ENCODE measurements at regions not wholly inside any gene's neighbourhood (a gene's known extent, or its start where the extent isn't known, plus 50 kb on each side); places are given as distances from the start of the nearest gene placed in this dataset.

DNA sequence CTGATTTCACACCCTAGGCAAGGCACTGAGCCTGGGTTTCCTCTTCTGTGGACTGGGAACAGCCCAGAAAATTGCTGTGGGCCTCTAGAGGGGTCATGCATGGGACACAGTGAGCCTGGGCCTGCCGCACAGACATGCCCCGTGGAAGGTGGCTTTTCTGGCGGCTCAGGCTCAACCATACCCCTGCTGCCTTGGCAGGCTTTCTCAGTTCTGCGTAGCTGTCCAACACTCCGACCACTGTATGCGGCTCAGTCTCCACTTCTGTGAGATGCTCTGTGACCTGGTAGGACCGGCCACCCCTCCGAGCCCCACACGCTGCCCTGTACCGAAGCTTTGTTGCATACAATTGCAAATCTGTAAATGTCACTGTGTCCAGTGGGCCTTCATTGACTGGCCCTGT, 126.3 kb downstream of the UQCRFS1 start:
- DNase-seq (ENCODE audit: low spot score in 2 of 2), result no peak
- Mint-ChIP-seq H3K27me3 (no peaks in the 10 kb centered on the region), H3K4me1 (no peaks in the 10 kb centered on the region), H3K27ac (no peak overlapping the region), H3K9me3 (peaks cover 8% of the 10 kb centered on the region), H3K36me3 (peaks cover 2% of the 10 kb centered on the region), H3K4me3 (no peak overlapping the region)
- no peak for ATAC-seq (ENCODE audit: low read depth)

- no peaks in the 10 kb centered on the region for H3K4me1 Mint-ChIP-seq
- H3K4me3 Mint-ChIP-seq, result no peak overlapping the region
- DNase-seq (ENCODE audit: low spot score in 2 of 2), result no peak
- no peaks in the 10 kb centered on the region for H3K27me3 Mint-ChIP-seq
- no peak overlapping the region for H3K27ac Mint-ChIP-seq
- no peak for ATAC-seq (ENCODE audit: low read depth)
- H3K9me3 Mint-ChIP-seq, result peaks cover 8% of the 10 kb centered on the region
- H3K36me3 Mint-ChIP-seq, result peaks cover 2% of the 10 kb centered on the region
These were observed 126.8 kb downstream of the UQCRFS1 start for GRCh38 chr19:29086182-29086581.

GRCh38 chr19:29085630-29086029, 127.3 kb downstream of the UQCRFS1 start:
- H3K4me1 Mint-ChIP-seq, result no peaks in the 10 kb centered on the region
- ATAC-seq (ENCODE audit: low read depth), result no peak
- H3K4me3 Mint-ChIP-seq, result no peak overlapping the region
- peaks cover 8% of the 10 kb centered on the region for H3K9me3 Mint-ChIP-seq
- H3K27me3 Mint-ChIP-seq, result no peaks in the 10 kb centered on the region
- H3K27ac Mint-ChIP-seq, result no peak overlapping the region
- DNase-seq (ENCODE audit: low spot score in 2 of 2), result no peak
- peaks cover 2% of the 10 kb centered on the region for H3K36me3 Mint-ChIP-seq

DNA sequence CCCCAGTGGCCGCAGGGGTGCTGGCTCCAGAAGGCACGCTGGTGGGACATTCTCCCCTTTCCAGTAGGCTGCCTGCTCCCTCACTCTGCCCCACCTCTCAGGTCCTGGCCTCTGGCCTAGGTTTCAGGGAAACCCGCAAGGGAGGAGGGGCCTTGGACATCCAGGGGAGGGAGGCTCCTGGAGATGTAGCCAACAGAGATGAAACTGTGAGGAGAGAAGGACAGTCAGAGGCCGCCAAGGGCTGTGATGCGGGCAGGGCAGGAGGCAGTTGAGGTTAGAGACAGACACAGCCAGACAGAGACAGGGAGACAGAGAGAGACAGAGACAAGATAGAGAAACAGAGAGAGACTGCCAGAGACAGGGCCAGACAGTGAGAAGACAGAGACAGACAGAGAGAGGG, 127.7 kb downstream of the UQCRFS1 start:
- ATAC-seq (ENCODE audit: low read depth) (no peak), DNase-seq (ENCODE audit: low spot score in 2 of 2) (no peak)
- peaks cover 8% of the 10 kb centered on the region for H3K9me3 Mint-ChIP-seq
- peaks cover 2% of the 10 kb centered on the region for H3K36me3 Mint-ChIP-seq
- H3K27ac Mint-ChIP-seq, result no peak overlapping the region
- no peaks in the 10 kb centered on the region for H3K4me1 Mint-ChIP-seq
- no peaks in the 10 kb centered on the region for H3K27me3 Mint-ChIP-seq
- H3K4me3 Mint-ChIP-seq, result no peak overlapping the region

GRCh38 chr19:29084266-29084665, 128.7 kb downstream of the UQCRFS1 start:
- peaks cover 2% of the 10 kb centered on the region for H3K36me3 Mint-ChIP-seq
- no peaks in the 10 kb centered on the region for H3K27me3 Mint-ChIP-seq
- no peak overlapping the region for H3K27ac Mint-ChIP-seq
- peaks cover 8% of the 10 kb centered on the region for H3K9me3 Mint-ChIP-seq
- no peaks in the 10 kb centered on the region for H3K4me1 Mint-ChIP-seq
- no peak for DNase-seq (ENCODE audit: low spot score in 2 of 2)
- no peak for ATAC-seq (ENCODE audit: low read depth)
- no peak overlapping the region for H3K4me3 Mint-ChIP-seq

- no peaks in the 10 kb centered on the region for H3K27me3 Mint-ChIP-seq
- peaks cover 2% of the 10 kb centered on the region for H3K36me3 Mint-ChIP-seq
- H3K9me3 Mint-ChIP-seq, result peaks cover 8% of the 10 kb centered on the region
- no peak for ATAC-seq (ENCODE audit: low read depth)
- no peaks in the 10 kb centered on the region for H3K4me1 Mint-ChIP-seq
- DNase-seq (ENCODE audit: low spot score in 2 of 2), result no peak
- no peak overlapping the region for H3K27ac Mint-ChIP-seq
- H3K4me3 Mint-ChIP-seq, result no peak overlapping the region
These were observed 129.1 kb downstream of the UQCRFS1 start for GRCh38 chr19:29083863-29084262.

- Mint-ChIP-seq H3K4me1 (no peaks in the 10 kb centered on the region), H3K27ac (no peak overlapping the region), H3K4me3 (no peak overlapping the region), H3K36me3 (no peaks in the 10 kb centered on the region), H3K9me3 (no peaks in the 10 kb centered on the region), H3K27me3 (no peaks in the 10 kb centered on the region)
- ATAC-seq (ENCODE audit: low read depth) (no peak), DNase-seq (ENCODE audit: low spot score in 2 of 2) (no peak)
These were observed 133.5 kb downstream of the UQCRFS1 start for GRCh38 chr19:29079356-29080032.

- H3K4me1 Mint-ChIP-seq, result no peaks in the 10 kb centered on the region
- H3K36me3 Mint-ChIP-seq, result no peaks in the 10 kb centered on the region
- no peaks in the 10 kb centered on the region for H3K9me3 Mint-ChIP-seq
- no peak for ATAC-seq (ENCODE audit: low read depth)
- H3K27ac Mint-ChIP-seq, result no peak overlapping the region
- H3K4me3 Mint-ChIP-seq, result no peak overlapping the region
- no peaks in the 10 kb centered on the region for H3K27me3 Mint-ChIP-seq
- DNase-seq (ENCODE audit: low spot score in 2 of 2), result no peak
These were observed 136.0 kb downstream of the UQCRFS1 start for GRCh38 chr19:29076963-29077362.

DNA sequence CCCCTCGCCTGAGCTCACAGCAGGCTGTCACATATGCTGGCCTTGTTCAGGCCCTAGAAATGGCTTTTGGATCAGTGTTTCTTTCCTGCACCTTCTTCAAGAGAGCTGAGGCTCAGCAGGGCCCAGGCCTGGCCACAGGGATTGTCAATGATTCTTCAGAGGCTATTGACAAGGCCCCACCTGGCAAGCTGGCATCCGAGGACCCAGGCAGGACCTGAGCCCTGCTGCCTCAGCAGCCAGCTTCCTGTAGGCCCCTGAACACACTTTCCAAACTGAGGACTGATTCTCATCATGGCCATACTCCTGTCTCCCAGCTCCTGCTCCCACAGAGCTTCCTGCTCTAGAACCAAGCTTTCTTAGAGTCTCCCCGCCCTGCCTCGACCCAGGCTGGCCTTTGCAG, 136.8 kb downstream of the UQCRFS1 start:
- DNase-seq (ENCODE audit: low spot score in 2 of 2), result no peak
- H3K4me1 Mint-ChIP-seq, result no peaks in the 10 kb centered on the region
- no peak overlapping the region for H3K27ac Mint-ChIP-seq
- H3K27me3 Mint-ChIP-seq, result no peaks in the 10 kb centered on the region
- no peaks in the 10 kb centered on the region for H3K9me3 Mint-ChIP-seq
- H3K4me3 Mint-ChIP-seq, result no peak overlapping the region
- H3K36me3 Mint-ChIP-seq, result no peaks in the 10 kb centered on the region
- no peak for ATAC-seq (ENCODE audit: low read depth)

DNA sequence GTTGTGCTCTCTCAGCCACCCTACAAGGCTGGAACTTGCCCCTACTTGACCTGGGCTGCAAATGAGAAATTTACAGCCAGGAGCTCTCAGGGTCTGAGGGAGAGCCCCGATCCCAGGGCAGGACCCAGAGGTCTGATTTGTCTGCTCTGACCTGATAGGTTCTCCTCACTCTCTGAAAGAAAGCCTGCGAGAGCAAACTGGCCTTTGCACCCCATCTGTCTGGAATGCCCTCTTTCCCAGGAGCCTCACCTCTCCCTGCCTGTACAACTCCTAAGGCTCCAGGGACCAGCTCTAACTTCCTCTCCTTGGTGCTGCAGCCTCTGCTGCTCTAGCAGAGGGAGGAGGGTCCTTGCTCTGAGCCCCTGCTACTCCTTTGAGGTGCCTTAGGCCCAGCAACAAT, 137.8 kb downstream of the UQCRFS1 start:
- Mint-ChIP-seq H3K4me3 (no peak overlapping the region), H3K36me3 (no peaks in the 10 kb centered on the region), H3K4me1 (no peaks in the 10 kb centered on the region), H3K27me3 (no peaks in the 10 kb centered on the region), H3K9me3 (no peaks in the 10 kb centered on the region), H3K27ac (no peak overlapping the region)
- DNase-seq (ENCODE audit: low spot score in 2 of 2), result no peak
- ATAC-seq (ENCODE audit: low read depth), result no peak

DNA sequence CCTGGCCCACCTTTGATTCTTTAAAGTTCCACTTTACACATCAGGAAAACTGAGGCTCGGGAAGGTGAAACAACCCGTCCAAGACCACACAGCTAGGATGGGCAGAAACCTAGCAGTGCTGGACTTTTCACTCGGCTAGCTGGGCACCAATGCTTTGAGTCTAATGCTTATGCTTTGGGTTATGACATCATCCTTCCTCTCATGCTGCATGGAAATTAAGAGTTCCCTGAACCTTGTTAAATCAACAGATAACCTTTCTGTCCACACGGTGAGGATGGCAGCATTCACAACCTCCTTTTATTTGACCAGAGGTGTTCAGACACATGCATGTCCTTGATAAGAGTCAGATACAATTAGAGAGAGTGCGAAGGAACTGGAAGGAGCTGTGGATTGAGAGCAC, 138.4 kb downstream of the UQCRFS1 start:
- H3K27ac Mint-ChIP-seq, result no peak overlapping the region
- no peaks in the 10 kb centered on the region for H3K9me3 Mint-ChIP-seq
- DNase-seq (ENCODE audit: low spot score in 2 of 2) (no peak), ATAC-seq (ENCODE audit: low read depth) (no peak)
- H3K36me3 Mint-ChIP-seq, result no peaks in the 10 kb centered on the region
- H3K4me3 Mint-ChIP-seq, result no peak overlapping the region
- no peaks in the 10 kb centered on the region for H3K4me1 Mint-ChIP-seq
- H3K27me3 Mint-ChIP-seq, result no peaks in the 10 kb centered on the region

DNA sequence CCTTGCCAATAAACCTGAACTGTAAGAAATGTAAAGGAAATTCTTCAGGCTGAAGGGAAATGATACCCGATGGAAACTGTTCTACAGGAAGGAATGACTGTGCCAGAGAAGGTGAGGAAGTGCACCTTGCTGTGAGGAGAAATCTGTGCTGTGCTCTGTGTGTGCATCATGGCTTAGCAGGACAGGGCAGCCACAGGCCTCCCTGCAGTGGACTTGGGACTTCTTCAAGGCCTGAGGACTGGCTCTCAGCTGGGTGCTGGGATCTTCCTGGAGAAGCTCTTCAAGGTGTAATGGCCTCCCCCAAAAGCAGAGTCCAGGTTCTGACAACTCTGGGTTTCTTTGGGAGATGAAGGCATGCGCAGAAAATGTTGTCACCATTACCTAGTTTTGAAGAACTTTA, 145.1 kb downstream of the UQCRFS1 start:
- DNase-seq (ENCODE audit: low spot score in 2 of 2) (no peak), ATAC-seq (ENCODE audit: low read depth) (no peak)
- H3K4me3 Mint-ChIP-seq, result no peak overlapping the region
- peaks cover 8% of the 10 kb centered on the region for H3K9me3 Mint-ChIP-seq
- H3K36me3 Mint-ChIP-seq, result no peaks in the 10 kb centered on the region
- H3K27me3 Mint-ChIP-seq, result no peaks in the 10 kb centered on the region
- no peak overlapping the region for H3K27ac Mint-ChIP-seq
- H3K4me1 Mint-ChIP-seq, result no peaks in the 10 kb centered on the region

DNA sequence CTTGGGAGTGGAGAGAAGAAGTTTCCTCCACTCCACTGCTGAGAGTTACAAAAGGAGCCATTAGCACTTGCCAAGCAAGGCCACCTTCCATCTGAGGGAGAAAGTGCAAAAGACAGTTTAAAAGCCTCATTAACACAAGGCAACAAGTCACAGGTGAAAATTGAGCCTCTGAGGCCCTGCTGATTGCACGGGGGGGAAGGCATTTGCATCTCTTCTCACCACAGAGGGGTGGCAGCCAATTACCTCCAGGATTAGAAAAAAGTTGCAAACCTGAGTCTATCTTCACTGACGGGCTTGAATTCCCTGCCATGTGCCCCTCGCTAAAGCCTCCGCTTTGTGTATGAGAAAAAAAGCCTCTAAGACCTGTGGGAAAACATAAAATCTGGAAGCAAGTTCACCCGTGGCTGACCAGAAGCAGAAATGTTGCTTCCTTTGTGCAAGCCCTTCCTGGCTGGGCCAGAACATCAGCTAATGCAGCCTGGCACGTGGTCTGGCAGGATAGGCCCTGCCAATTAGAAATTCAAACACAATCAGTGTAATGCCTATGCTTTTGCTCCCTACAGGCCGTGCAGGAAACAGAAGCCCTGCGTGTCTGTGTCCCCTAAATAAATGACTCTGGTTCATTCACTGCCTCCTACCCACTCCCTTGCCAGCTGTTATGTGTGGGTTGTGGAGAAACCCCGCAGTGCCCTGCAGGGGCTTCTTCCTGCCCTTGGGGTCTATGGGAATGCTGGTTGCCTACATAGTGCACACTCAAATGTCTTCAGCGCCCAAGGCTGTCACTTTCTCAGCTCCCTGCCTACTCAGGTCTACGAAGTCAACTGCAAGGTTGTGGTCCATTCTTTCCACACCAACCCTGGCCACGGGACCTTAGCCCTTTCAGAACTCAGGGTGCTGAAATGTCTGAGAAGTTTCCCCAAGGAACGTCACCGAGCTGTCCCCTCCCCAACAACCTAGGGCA, 150.2 kb downstream of the UQCRFS1 start:
- no peak overlapping the region for H3K4me3 Mint-ChIP-seq
- peaks cover 11% of the 10 kb centered on the region for H3K9me3 Mint-ChIP-seq
- H3K4me1 Mint-ChIP-seq, result no peaks in the 10 kb centered on the region
- ATAC-seq (ENCODE audit: low read depth) (no peak), DNase-seq (ENCODE audit: low spot score in 2 of 2) (no peak)
- H3K27me3 Mint-ChIP-seq, result no peaks in the 10 kb centered on the region
- no peak overlapping the region for H3K27ac Mint-ChIP-seq
- no peaks in the 10 kb centered on the region for H3K36me3 Mint-ChIP-seq

- Mint-ChIP-seq H3K9me3 (peaks cover 7% of the 10 kb centered on the region), H3K4me3 (no peak overlapping the region), H3K27ac (no peak overlapping the region), H3K27me3 (no peaks in the 10 kb centered on the region), H3K36me3 (no peaks in the 10 kb centered on the region), H3K4me1 (no peaks in the 10 kb centered on the region)
- no peak for ATAC-seq (ENCODE audit: low read depth)
- DNase-seq (ENCODE audit: low spot score in 2 of 2), result no peak
These were observed 152.1 kb downstream of the UQCRFS1 start for GRCh38 chr19:29060813-29061364.

Data from memory B cell (primary cell).